ENCODE measurements at regions not wholly inside any gene's neighbourhood (a gene's known extent, or its start where the extent isn't known, plus 50 kb on each side); places are given as distances from the start of the nearest gene placed in this dataset.
"Not testable (repeated sequence)": the region's sequence is repeated elsewhere in the genome, so short reads cannot be mapped to it uniquely, and the experiment has no call there.

GRCh38 chr5:155562158-155562557 lies 548.6 kb downstream of the KIF4B start:
- no peaks in the 10 kb centered on the region for H3K27me3 ChIP-seq (replicated peaks in 1 of 7)
- no peak overlapping the region for H3K27ac ChIP-seq
- TF ChIP-seq POLR2AphosphoS5 (IDR thresholded peaks at IDR 0.05) (no peak), CTCF (IDR thresholded peaks at IDR 0.05 in 8 of 11, conservative IDR thresholded peaks at IDR 0.05 in 3 of 11) (no peak), POLR2A (IDR thresholded peaks at IDR 0.05) (no peak)
- intact Hi-C loops (cut with DNase I; ENCODE audit: low total_unique reads) = no loop called here
- no peaks in the 10 kb centered on the region for H3K4me1 ChIP-seq
- peaks cover 0 to 7% (median 0%) of the 10 kb centered on the region in 8 donors for H3K9me3 ChIP-seq
- H3K4me3 ChIP-seq = no peak overlapping the region
- DNase-seq = no peak
- 77 to 86% (median 81%) methylated on average over 3 of the region's 3 CpGs for WGBS, 5 donors
- no peaks in the 10 kb centered on the region for H3K36me3 ChIP-seq

GRCh38 chr5:155564541-155564940 lies 551.0 kb downstream of the KIF4B start:
- intact Hi-C loops (cut with DNase I; ENCODE audit: low total_unique reads) = no loop called here
- H3K4me3 ChIP-seq = no peak overlapping the region
- H3K27me3 ChIP-seq (replicated peaks in 1 of 7) = no peaks in the 10 kb centered on the region
- TF ChIP-seq POLR2AphosphoS5 (IDR thresholded peaks at IDR 0.05) (no peak), POLR2A (IDR thresholded peaks at IDR 0.05) (no peak), CTCF (IDR thresholded peaks at IDR 0.05 in 8 of 11, conservative IDR thresholded peaks at IDR 0.05 in 3 of 11) (no peak)
- no peaks in the 10 kb centered on the region for H3K4me1 ChIP-seq
- peaks cover 0 to 28% (median 8%) of the 10 kb centered on the region in 8 donors for H3K9me3 ChIP-seq
- H3K36me3 ChIP-seq = no peaks in the 10 kb centered on the region
- no peak for DNase-seq
- H3K27ac ChIP-seq = no peak overlapping the region
- WGBS, 5 donors = 75 to 83% (median 80%) methylated on average over 12 of the region's 12 CpGs

- no peaks in the 10 kb centered on the region for H3K4me1 ChIP-seq
- intact Hi-C loops (cut with DNase I; ENCODE audit: low total_unique reads) = no loop called here
- no peaks in the 10 kb centered on the region for H3K36me3 ChIP-seq
- no peaks in the 10 kb centered on the region for H3K9me3 ChIP-seq
- H3K4me3 ChIP-seq = no peak overlapping the region
- no peak for DNase-seq
- TF ChIP-seq CTCF (IDR thresholded peaks at IDR 0.05 in 8 of 11, conservative IDR thresholded peaks at IDR 0.05 in 3 of 11) = no peak
- no peak for TF ChIP-seq POLR2A (IDR thresholded peaks at IDR 0.05)
- TF ChIP-seq POLR2AphosphoS5 (IDR thresholded peaks at IDR 0.05) = no peak
- no peak overlapping the region for H3K27ac ChIP-seq
- H3K27me3 ChIP-seq (replicated peaks in 1 of 7) = no peaks in the 10 kb centered on the region
- 44 to 61% (median 57%) methylated on average over 3 of the region's 3 CpGs for WGBS, 5 donors
These were observed 562.3 kb downstream of the KIF4B start for GRCh38 chr5:155575861-155576260.

GRCh38 chr5:155586808-155587207 lies 573.3 kb downstream of the KIF4B start:
- H3K27me3 ChIP-seq (replicated peaks in 1 of 7); H3K4me3 ChIP-seq; H3K27ac ChIP-seq; intact Hi-C loops (cut with DNase I; ENCODE audit: low total_unique reads); H3K4me1 ChIP-seq; H3K9me3 ChIP-seq; H3K36me3 ChIP-seq; DNase-seq: not testable (repeated sequence)
- WGBS, 5 donors = 92 to 95% (median 94%) methylated on average over 8 to 21 of the region's 21 CpGs

- Histone ChIP-seq H3K27me3 (replicated peaks in 1 of 7) (no peaks in the 10 kb centered on the region), H3K27ac (no peak overlapping the region), H3K9me3 (no peaks in the 10 kb centered on the region), H3K36me3 (no peaks in the 10 kb centered on the region), H3K4me3 (no peak overlapping the region), H3K4me1 (no peaks in the 10 kb centered on the region)
- no peak for TF ChIP-seq POLR2AphosphoS5 (IDR thresholded peaks at IDR 0.05)
- TF ChIP-seq POLR2A (IDR thresholded peaks at IDR 0.05) = no peak
- no peak for TF ChIP-seq CTCF (IDR thresholded peaks at IDR 0.05 in 8 of 11, conservative IDR thresholded peaks at IDR 0.05 in 3 of 11)
- intact Hi-C loops (cut with DNase I; ENCODE audit: low total_unique reads) = no loop called here
- WGBS, 5 donors = 11 to 33% (median 23%) methylated on average over 1 of the region's 1 CpG
- no peak for DNase-seq
These were observed 573.9 kb downstream of the KIF4B start for GRCh38 chr5:155587458-155587857.

Measured in spleen (tissue), 11 donors.